ENCODE measurements at regions not wholly inside any gene's neighbourhood (a gene's known extent, or its start where the extent isn't known, plus 50 kb on each side); places are given as distances from the start of the nearest gene placed in this dataset.
A peak's percentile ranks its signal among the peaks of the same experiment; 100 is the strongest.
"Not testable (repeated sequence)": the region's sequence is repeated elsewhere in the genome, so short reads cannot be mapped to it uniquely, and the experiment has no call there.

- DNase-seq, result not testable (repeated sequence)
Observed at GRCh38 chr4:9505341-9505740, 61.1 kb downstream of the DEFB131A start.

- DNase-seq, result not testable (repeated sequence)
Observed at GRCh38 chr4:9506672-9507071, 62.5 kb downstream of the DEFB131A start.

- not testable (repeated sequence) for DNase-seq
Observed at GRCh38 chr4:9512941-9513340, 68.7 kb downstream of the DEFB131A start.

DNA sequence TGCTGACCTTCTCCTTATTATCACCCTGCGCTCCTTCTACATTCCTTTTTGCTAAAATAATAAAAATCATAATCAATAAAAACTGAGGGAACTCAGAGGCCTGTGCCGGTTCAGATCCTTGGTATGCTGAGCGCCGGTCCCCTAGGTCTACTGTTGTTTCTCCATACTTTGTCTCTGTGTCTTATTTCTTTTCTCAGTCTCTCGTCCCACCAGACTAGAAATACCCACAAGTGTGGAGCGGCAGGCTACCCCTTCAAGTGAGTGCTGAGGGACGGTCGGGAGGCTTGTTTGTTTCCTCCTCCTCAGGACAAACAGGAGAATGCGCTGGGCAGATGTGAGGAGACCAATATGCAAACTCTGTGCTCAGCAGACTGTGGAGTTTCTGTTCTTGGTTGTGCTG, 75.4 kb downstream of the DEFB131A start:
- not testable (repeated sequence) for DNase-seq

- not testable (repeated sequence) for DNase-seq
Observed at GRCh38 chr4:9522903-9523302, 78.7 kb downstream of the DEFB131A start.

- not testable (repeated sequence) for DNase-seq
Observed at GRCh38 chr4:9524406-9524805, 80.2 kb downstream of the DEFB131A start.

- peak; percentile 16 to 51 for DNase-seq
Observed at GRCh38 chr4:9532134-9532862, 88.1 kb downstream of the DEFB131A start.

DNA sequence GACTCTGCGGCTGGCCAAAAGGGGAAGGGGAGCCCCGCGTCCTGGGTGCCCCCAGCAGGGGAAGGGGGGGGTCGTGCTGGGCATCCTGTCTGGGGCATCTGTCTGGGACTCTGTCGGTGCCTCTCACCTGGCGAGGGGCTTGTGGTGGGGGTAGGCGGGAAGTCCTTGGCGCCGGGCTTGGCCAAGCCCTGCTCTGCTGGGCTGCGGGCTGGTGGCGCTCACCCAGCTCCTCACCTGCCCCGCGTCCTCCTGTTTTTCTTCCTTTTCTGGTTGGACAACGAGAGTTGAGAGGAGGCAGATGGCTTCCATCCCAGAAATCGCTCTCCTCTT, 88.6 kb downstream of the DEFB131A start:
- DNase-seq, result not testable (repeated sequence)

DNA sequence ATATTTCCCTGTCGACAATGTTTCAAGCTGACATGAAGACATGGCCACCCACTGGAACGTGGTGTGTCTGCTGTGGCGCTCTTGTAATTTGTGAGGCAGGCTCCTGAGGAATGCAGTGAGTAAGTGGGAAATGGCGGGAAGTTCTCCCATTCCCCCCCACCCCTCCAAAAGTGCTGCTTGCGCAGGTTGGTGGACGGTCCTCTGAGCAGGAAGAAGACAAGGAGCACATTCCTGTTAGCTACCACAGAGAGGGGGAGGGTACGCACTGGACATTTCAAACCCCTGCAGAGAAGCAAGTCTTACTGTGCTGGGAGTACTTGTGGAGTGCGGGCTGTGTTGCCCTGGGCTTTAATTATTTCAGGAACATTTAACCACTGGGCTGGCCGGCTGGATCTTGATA, 92.9 kb downstream of the DEFB131A start:
- DNase-seq, result not testable (repeated sequence)

GRCh38 chr4:9539939-9540520, 95.8 kb downstream of the DEFB131A start:
- DNase-seq, result not testable (repeated sequence)

DNA sequence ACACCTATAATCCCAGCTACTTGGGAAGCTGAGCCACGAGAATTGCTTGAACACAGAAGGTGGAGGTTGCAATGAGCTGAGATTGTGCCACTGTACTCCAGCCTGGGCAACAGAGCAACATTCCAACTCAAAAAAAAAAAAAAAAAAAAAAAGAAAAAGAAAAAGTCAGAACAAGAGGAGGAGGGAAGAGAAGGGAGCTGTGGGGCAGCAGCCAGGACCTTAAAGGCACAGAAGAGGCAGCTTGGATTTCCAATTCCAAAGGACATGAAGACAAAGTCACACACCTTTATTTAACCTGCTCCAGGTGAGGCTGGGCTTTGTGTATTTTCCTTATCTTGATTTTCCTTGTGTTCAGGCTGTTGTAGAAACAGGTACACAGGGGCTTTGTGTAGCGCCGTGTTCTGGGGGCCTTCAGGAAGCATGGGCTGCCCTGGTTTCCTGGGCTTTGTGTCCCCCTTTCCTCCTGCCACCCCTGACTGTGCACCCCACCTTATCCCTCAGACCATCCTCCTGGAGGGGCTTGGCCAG, 97.2 kb downstream of the DEFB131A start:
- not testable (repeated sequence) for DNase-seq

GRCh38 chr4:9544851-9545250, 100.6 kb downstream of the DEFB131A start:
- not testable (repeated sequence) for DNase-seq

DNA sequence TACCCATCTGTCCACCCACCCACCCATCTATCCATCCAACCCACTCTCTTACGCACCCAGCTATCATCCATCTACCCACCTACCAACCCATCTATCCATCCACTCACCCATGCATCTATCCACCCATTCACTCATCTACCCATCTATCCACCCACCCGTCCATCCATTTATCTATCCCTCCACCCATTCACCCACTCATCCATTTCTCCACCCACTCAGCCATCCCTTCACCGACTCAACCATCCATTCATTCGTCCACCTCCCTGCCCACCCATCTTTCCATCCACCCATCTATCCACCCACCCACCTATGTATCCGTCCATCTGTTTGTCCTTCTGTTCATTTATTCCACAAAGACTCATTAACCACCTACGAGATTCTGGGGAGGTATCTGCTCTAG, 103.3 kb downstream of the DEFB131A start:
- DNase-seq, result not testable (repeated sequence)

- not testable (repeated sequence) for DNase-seq
Observed at GRCh38 chr4:9556076-9556475, 111.9 kb downstream of the DEFB131A start.

DNA sequence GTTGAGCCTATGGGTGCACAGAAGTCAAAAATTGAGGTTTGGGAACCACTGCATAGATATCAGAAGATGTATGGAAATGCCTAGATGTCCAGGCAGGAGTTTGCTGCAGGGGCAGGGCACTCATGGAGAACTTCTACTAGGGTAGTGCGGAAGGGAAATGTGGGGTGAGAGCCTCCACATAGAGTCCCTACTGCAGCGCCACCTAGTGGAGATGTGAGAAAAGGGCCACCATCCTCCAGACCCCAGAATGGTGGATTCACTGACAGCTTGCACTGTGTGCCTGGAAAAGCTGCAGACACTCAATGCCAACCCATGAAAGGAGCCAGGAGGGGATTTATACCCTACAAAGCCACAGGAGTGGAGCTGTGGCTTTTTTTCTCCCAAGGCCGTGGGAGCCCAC, 133.7 kb downstream of the DEFB131A start:
- DNase-seq, result not testable (repeated sequence)

DNA sequence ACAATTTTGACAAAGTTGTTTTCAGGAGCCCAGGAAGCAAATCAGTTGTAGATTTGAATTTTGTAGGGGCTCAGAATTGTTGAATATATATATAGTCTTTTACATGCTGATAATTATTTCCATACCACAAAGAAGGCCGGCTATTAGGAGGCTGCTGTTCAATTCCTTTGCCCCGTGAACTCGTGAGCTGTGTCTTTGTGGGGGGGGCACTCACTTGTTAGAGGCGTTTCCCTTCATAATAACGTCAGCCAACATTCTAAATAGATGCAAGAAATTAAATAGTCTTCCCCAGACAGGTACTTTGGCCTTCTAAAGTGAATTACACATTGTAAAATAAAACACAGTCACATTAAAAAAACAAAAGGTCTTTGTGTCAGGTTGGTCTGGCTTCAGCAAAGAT, 138.7 kb downstream of the DEFB131A start:
- not testable (repeated sequence) for DNase-seq

GRCh38 chr4:9592010-9592409, 147.8 kb downstream of the DEFB131A start:
- DNase-seq, result no peak

- no peak for DNase-seq
Observed at GRCh38 chr4:9594948-9595347, 150.7 kb downstream of the DEFB131A start.

DNA sequence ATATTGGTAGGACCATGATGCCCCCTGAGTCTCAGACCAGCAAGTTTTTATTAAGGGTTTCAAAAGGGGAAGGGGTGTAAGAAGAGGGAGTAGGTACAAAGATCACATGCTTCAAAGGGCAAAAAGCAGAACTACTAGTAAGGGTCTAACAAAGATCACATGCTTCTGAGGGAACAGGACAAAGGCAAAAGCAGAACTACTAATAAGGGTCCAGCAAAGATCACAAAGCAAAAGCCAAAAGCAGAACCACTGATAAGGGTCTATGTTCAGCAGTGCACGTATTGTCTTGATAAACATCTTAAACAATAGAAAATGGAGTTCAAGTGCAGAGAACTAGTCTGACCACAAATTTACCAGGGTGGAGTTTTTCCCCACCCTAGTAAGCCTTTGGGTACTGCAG, 151.3 kb downstream of the DEFB131A start:
- not testable (repeated sequence) for DNase-seq

DNA sequence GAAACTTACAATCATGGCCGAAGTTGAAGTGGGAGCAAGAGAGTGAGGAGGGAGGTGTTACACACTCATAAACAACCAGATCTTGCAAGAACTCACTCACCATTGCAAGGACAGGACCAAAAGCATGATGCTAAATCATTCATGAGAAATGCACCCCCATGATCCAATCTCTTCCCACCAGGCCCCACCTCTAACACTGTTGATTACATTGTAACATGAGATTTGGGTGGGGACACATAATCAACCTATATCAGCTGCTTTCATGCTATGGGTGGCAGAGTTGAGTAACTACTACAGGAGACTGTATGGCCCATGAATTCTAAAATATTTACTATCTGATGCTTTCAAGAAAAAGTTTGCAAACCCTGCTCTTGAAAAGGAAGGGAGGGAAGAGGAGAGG, 155.1 kb downstream of the DEFB131A start:
- no peak for DNase-seq

GRCh38 chr4:9600246-9600645, 156.0 kb downstream of the DEFB131A start:
- DNase-seq, result no peak

GRCh38 chr4:9602389-9602914, 158.2 kb downstream of the DEFB131A start:
- no peak for DNase-seq

DNA sequence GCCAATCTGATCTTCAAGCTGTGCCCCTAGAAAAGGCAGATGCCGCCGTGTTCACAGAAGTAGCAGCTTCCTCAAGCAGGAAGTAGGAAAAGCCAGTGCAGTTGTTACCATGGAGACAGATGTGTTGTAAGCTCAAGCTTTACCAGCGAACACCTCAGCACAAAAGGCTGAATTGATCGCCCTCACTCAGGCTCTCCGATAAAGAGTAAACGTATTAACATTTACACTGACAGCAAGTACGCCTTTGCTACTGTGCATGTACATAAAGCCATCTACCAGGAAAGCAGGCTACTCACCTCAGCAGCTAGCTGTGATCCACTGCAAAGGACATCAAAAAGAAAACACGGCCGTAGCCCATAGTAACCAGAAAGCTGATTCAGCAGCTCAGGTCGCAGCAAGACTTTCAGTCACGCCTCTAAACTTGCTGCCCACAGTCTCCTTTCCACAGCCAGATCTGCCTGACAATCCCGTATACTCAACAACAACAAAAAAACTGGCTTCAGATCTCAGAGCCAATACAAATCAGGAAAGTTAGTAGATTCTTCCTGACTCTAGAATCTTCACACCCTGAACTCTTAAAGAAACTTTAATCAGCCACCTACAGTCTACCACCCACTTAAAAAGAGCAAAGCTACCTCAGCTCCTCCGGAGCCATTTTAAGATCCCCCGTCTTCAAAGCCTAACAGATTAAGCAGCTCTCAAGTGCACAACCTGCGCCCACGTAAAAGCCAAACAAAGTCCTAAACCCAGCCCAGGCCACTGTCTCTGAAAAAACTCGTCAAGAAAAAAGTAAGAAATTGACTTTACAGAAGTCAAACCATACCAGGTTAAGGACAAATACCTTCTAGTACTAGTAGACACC, 160.0 kb downstream of the DEFB131A start:
- DNase-seq, result not testable (repeated sequence)
